T47D (cell line): ENCODE measurements at regions not wholly inside any gene's neighbourhood (a gene's known extent, or its start where the extent isn't known, plus 50 kb on each side); places are given as distances from the start of the nearest gene placed in this dataset.

Experiments
- DNase-seq, 2 experiments: peaks; one replicate each; pipeline versions ENCODE4 v3.0.0 to v3.0.0-alpha.2; 2011 to 2012; ENCODE audit warnings: low read depth in 1 of 2, low spot score in 1 of 2
- JUND ChIP-seq: IDR thresholded peaks from 2 replicates; pipeline ENCODE4 v1.6.1; 2012; ENCODE audit warnings: low read depth
- in situ Hi-C: cut with HindIII; loops from 2 replicates; pipeline ENCODE4 v1.10.0; 2016; ENCODE audit warnings: low sequenced_read_pairs, low pct_unique_long_range_greater_than_20kb

DNA sequence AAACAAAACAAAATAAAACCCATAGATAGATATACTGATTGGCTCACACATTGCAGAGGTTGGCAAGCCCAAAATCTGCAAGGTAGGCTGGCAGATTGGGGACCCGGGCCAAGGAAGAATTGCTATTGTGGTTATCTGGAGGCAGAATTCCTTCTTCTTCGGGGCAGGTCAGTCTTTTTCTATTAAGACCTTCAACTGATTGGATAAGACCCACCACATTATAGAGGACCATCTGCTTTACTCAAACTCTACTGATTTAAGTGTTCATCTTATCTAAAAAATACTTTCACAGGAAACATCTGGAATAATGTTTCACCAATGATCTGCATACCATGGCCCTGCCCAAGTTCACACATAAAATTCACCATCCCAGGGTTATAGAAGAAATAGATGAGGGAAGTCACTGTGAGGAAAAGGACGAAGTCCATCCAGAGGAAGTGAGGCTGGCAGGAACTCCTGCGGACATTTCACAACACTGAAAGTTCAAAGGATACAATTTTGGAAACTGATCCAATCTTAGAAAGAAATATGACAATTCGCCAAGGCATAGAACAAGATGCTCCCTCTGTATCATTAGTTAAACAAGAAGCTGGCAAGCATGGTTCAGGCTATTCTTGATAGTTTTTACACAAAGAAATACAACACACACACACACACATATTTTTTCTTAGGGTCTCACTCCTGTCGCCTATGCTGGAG is 127.6 kb upstream of the MED13L start:
- in situ Hi-C loops = no loop called here
- no peak for DNase-seq
- TF ChIP-seq JUND = no peak

DNA sequence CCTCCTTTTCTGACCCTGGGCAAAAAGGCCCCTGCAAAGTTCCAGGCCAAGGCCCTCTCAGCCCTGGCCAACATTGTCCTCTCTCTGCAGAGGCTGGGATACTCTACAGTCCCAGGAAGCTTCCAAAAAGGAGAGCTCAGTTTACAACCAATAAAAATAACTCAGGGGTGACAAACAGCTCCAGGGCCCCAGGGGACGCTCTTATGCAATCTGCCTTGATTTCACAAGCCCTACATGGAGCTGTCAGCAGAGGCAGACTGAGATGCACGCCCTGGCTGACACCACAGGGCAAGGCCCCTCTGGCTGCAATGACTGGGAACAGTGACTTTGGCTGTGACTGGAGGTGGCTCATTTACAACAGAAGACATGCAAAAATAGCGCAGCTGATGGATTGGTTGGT is 129.0 kb upstream of the MED13L start:
- no peak for TF ChIP-seq JUND
- in situ Hi-C loops = no loop called here

DNA sequence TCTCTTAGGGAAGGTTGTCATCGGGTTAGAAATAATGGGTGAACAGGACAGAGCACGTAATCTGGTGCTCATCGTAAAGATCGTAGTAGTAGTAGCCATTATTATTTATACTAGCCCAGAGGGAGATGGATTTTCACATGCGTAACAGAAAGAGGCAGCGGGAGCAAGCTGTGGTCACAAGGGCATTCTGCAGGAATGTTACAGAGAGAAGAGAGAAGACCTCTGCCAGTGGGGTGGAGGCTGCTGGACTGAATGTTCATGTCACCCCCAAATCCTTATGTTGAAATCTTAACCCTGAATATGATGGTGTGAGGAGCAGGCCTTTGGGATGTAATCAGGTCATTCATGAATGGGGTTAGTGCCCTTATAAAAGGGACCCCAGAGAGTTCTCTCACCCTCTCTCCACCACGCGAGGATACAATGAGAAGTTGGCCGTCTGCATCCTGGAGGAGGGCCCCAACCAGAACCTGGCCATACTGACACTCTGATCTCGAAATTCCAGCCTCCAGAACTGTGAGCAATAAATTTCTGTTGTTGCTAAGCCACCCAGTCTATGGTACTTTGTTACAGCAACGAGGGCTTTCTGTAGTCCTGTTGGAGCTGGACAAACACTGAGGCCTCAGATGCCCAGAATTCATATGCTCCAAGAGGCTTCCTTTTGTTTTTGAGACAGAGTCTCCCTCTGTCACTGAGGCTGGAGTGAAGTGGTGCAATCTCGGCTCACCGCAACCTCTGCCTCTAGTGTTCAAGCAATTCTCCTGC is 131.2 kb upstream of the MED13L start:
- no peak for TF ChIP-seq JUND
- in situ Hi-C loops = no loop called here
- no peak for DNase-seq

More for the DNA sequence above, 129.0 kb upstream of the MED13L start:
- peak; percentile 54 to 97 for DNase-seq

DNA sequence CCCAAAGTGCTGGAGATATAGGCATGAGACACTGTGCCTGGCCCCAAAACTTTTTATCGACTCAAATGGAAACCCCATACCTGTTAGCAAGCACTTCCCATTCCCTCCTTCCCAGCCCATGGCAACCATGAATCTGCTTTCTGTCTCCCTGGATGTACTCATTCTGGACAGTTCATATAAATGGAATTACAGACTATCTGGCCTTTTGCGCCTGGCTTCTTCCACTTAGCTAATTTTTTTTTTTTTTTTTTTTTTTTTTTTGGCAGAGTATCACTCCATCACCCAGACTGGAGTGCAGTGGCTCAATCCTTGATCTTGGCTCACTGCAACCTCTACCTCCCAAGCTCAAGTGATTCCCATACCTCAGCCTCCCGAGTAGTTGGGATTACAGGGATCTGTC is 134.5 kb upstream of the MED13L start:
- in situ Hi-C loops = no loop called here
- no peak for DNase-seq
- no peak for TF ChIP-seq JUND

DNA sequence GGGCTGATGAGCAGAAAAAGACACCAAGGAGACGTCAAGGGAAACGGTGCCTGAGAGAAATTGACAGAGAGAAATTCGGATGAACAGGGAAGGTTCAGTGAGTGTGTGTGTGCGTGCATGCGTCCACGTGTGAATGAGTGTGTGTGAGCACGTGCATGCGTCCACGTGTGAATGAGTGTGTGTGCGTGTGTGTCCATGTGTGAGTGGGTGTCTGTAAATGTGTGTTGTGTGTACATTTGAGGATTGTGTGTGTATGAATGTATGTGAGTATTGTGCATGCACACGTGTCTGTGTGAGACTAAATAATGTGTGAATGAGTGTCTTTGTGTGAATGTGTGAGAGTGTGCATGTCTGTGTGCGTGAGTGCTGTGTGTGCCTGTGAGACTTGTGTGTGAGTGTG is 137.4 kb upstream of the MED13L start:
- no peak for TF ChIP-seq JUND
- in situ Hi-C loops = no loop called here
- no peak for DNase-seq

DNA sequence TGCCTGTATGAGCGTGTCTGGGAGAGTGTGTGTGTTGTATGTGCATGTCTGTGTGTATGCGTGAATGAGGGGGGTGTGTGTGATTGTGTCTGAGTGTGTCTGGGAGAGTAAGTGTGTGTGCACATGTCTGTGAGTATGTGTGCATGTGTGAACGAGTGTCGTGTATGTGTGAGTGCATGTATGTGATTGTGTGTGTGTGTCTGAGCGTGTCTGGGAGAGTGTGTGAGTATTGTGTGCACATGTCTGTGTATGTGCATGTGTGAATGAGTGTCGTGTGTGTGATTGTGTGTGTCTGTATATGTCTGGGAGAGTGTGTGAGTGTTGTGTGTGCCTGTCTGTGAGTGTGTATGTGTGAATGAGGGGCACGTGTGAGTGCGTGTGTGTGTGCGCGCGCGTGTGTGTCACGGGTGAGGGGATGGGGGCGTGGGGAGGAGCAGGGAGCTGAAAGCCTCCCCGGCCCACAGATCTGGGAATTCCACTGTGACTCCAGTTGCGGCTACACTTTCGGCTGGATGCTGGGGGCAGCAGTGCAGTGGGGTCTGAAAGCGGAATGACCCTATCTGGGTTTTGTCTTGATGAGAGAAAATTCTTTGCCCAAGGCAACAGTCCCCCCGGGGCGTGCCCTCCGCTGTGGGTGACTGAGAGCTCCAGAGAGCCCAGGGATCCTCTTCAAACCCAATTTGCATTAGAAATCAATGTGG is 138.1 kb upstream of the MED13L start:
- in situ Hi-C loops = no loop called here
- no peak for DNase-seq
- no peak for TF ChIP-seq JUND

DNA sequence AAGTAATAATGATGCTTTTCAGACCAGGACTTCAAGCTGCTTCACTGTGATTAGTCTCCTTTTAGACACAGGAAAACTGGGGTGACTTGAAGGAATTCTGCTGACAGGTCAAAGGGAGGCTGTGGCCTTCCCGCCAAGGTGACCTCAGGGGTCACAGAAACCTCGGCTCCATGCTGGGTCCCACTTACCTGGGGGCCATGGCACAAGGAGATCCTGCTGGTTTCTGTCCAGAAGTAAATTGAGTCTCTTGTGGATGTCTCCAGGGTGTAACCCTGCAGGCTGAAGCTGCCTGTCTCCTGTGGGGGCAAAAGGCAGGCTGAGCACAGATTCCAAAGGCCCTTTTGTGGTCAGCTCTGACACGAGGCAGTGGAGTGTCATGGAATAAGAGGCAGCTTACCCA is 138.7 kb upstream of the MED13L start:
- no peak for DNase-seq
- TF ChIP-seq JUND = no peak
- in situ Hi-C loops = no loop called here

DNA sequence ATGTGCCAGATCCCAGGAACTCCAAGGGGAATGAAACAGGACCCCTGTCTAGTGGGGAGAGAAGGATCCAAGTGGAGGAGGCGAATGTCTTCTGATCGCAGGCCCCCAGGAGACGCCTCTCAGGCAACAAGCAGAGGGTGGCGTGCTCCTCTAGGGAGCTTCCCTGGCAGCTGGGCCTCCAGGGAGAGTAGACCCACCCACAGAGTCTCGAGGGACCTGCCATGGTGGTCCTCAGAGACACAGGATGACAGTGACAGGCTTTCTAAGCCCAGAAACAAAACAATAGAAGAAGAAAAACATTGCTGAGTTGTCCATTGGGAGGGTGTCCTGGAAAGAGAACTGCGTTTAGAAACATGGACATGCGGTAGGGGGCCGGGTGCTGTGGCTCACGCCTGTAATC is 140.6 kb upstream of the MAP1LC3B2 start:
- DNase-seq = no peak
- in situ Hi-C loops = no loop called here

DNA sequence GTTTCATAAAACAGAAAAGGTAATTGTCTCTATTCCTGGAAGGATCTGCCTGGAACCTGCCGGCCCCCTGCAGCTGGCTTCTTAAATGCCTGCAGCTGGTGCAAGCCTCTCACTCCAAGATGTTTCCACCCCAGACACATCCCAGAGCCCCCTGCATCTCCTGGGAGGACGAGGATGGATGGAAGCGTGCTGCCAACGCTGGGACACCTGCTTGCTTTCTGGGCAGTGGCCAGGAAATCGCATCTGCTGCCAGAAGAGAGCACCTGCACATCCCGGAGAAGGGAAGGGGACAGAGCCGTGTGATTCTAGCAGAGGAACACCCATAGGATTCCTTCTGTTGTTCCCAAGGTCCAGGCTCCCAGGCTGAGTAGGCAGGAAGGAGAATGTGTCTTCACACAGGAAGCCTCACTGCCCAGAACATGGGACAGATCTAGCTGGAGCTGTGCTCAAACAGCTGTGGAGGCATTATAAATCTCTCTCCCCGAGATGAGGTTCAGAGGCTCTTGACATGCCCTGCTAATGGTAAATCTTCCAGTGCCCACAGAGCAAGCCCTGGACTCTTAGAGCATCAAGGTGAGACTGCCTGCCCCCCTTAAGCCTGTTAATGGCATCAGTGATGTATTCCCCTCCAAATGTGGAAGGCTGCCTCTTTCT is 138.8 kb upstream of the MAP1LC3B2 start:
- DNase-seq = no peak
- in situ Hi-C loops = no loop called here
- TF ChIP-seq JUND = no peak

More for the DNA sequence above, 140.6 kb upstream of the MAP1LC3B2 start:
- TF ChIP-seq JUND = no peak

DNA sequence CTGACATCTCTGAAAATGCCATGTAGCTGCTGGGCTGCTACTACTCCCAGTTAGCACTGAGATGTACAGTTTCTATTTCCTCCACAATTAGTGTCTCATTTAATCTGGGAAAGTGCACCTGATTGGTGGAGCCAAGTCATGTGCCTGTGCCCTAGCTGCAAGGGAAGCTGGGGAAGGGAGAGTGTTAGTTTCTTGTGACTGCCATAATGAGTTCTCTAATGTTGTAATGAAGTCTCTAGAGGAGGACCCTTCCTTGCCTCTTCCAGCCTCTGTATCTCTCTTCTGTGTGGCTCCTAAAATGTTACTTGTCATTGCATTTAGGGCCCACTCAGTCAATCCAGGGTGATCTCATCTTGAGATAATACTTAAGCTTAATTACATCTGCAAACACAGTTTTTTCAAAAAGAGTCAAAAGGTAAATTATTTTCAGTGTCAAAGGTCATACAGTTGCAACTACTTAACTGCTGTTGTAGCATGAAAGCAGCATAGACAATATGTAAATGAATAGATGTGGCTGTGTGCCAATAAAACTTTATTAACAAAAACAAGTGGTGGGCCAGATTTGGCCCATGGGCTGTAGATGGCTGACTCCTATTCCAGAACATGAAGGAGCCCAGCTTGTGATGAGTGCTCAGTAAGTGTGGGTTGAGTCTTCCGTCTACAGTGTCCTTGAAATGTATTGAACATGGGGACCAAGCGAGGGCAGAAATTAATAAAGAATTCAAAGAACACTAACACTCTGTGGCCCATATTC is 137.2 kb upstream of the MAP1LC3B2 start:
- no peak for TF ChIP-seq JUND
- DNase-seq = no peak
- in situ Hi-C loops = no loop called here

DNA sequence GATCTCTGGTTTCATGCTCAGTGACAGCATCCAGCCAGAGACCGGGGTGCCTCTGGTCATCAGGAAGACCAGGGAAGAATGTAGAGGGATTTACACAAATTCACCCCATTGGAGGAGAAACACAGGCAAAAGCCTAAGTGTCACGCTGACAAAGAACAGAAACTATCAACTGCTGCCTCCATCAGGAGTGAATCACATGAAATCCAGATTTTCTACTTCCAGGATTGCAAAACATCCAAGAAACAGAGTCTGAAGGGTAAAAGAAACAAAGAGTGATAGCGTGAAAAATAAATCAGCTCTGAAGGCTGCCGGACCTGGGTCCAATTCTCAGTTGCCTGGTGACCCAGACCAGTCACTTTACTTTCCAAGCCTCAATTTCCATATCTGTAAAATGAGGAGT is 136.1 kb upstream of the MAP1LC3B2 start:
- no peak for TF ChIP-seq JUND
- DNase-seq = no peak
- in situ Hi-C loops = no loop called here
